ENCODE measurements at regions not wholly inside any gene's neighbourhood (a gene's known extent, or its start where the extent isn't known, plus 50 kb on each side); places are given as distances from the start of the nearest gene placed in this dataset.

DNA sequence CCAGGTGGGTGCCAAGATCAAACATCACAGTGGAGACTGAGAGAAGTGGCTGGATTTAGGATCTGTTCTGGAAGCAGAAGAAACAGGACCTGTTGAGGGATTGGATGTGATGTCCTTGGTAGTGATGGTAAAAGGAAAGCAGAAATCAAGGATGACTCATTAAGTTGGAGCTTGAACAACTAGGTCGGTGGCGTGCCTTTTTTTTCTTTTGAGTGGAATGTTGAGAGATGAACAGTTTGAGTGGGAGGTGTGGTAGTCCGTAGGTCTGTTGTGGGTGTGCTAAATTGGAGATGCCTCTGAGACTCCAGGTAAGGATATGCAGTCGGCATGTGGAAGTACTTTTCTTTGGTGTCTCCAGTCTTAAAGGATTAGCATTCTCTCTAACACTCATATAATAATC is 92.1 kb upstream of the IL12B start:
- no peak for DNase-seq (ENCODE audit: low read depth in 2 of 2)

DNA sequence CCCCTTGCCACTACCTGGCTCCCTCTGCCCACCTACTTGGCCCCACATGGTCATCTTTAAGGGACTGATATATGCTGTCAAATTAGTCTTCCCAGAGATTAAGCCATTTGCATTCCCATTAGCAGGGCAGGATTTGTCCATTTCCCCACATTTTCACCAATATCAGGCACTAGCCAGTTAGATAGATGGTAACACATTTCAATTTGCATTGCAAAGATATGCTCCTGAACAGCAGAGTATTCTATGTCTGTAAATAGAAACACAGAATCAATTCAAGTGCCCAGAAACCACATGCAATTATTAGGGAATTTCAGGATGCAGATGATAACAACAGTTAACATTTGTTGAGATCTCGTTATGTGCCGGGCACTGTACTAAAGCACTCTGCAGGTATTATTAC is 92.6 kb upstream of the IL12B start:
- no peak for DNase-seq (ENCODE audit: low read depth in 2 of 2)

DNA sequence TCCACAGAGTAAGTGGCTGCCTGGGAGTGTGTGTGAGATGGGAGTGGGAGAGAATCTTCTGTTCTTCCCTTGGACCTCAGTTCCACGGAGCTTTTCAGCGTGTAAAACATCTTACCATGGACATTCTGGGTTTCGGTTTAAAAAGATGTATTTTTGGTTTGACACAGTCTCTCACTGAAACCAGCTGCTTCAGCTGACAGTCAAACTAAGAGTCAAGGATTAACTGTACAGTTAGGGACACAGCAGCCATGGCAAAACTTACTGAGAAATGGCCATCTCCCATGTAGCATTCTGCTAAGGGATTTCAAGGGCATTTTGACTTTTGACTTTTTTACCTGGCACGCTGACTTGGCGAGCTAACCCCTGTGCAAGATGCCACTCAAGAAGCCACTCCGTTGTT is 93.8 kb upstream of the IL12B start:
- DNase-seq (ENCODE audit: low read depth in 2 of 2) = no peak

GRCh38 chr5:159426694-159427093 is 96.4 kb upstream of the IL12B start:
- no peak for DNase-seq (ENCODE audit: low read depth in 2 of 2)

- DNase-seq (ENCODE audit: low read depth in 2 of 2) = no peak
Observed at GRCh38 chr5:159427180-159428012, 97.1 kb upstream of the IL12B start.

GRCh38 chr5:159430361-159431012 is 100.2 kb upstream of the IL12B start:
- DNase-seq (ENCODE audit: low read depth in 2 of 2) = no peak

DNA sequence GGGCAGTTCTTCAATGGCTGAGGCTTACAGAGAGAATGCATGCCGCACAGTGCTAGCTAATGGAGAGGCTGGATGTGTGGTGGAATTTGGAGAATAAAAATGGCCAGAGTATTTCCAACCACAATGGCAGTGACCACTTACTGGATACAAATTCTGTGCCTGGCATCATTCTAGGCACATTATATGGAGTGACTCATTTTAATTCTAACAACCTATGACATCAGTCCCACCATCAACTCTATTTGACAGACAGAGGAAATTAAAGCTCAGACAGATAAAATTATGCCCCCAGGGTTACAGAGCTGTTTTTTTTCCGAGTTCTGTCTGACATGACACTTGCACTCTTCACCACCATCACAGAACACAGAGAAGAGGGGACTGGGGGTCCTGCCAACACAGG is 105.6 kb upstream of the IL12B start:
- no peak for DNase-seq (ENCODE audit: low read depth in 2 of 2)

- DNase-seq (ENCODE audit: low read depth in 2 of 2) = no peak
Observed at GRCh38 chr5:159438092-159438491, 107.8 kb upstream of the IL12B start.

GRCh38 chr5:159439002-159439401 is 108.7 kb upstream of the IL12B start:
- DNase-seq (ENCODE audit: low read depth in 2 of 2) = no peak

DNA sequence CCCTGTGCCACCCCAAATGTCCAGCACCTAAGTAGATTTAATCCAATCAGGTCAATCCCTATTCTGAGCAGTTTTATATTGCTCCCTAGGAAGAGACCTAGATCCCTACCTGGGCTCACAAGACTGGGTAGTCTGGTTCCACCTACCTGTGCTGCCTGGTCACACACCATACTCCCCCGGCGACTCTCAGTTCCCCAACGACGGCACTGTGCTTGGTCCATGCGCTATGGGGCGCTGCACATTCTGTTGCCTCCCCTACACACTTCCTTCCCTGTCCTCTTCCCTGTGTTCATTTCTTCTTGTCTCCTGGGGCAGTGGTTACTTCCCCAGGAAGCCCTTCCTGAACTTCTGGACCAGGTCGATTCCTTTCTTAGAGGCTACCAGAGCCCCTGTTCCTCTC is 109.9 kb upstream of the IL12B start:
- no peak for DNase-seq (ENCODE audit: low read depth in 2 of 2)

DNA sequence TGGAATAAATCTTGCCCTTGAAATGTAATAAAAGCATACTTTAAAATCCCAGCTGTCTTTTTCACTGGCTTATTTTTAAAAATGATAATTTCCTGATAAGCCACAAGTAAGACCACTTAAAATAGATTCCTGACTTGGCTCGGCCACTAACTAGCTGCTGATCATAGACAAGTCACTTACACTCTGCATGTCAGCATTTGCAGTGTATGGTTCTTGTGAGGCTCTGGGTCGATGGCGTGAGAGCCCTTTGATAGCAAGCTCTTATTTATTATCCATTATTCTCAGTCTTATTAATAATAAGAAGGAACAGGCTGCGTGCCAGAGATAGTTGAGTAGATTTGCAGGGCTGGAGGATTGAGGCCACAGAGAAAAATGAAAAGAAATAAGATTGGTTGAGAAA is 110.7 kb upstream of the IL12B start:
- DNase-seq (ENCODE audit: low read depth in 2 of 2) = no peak

GRCh38 chr5:159441441-159441840 is 111.2 kb upstream of the IL12B start:
- DNase-seq (ENCODE audit: low read depth in 2 of 2) = no peak

GRCh38 chr5:159442206-159442850 is 112.0 kb upstream of the IL12B start:
- no peak for DNase-seq (ENCODE audit: low read depth in 2 of 2)

- DNase-seq (ENCODE audit: low read depth in 2 of 2) = no peak
Observed at GRCh38 chr5:159444441-159445082, 114.3 kb upstream of the IL12B start.

- DNase-seq (ENCODE audit: low read depth in 2 of 2) = no peak
Observed at GRCh38 chr5:159447116-159447515, 116.8 kb upstream of the IL12B start.

DNA sequence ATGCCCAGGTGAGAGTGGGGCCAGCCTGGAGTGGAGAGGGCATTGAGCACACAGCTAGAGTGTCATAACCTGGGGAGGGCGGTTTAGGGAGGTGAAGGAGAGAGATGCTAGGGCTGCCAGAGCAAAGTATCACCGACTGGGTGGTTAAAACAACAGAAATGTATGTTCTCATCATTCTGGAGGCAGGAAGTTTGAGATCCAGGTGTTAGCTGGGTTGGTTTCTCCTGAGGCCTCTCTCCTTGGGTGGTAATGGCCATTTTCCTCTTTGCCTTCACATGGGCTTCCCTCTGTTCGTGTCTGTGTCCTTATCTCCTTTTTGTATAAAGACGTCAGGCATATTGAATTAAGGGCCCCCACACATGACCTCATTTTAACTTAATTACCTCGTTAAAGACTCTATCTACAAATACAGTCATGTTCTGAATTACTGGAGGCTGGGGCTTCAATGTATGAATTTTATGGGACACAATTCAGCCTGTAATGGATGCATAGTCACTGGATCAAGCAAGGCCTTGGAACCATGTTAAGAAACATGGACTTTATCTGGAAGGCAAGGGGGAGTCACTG is 118.6 kb upstream of the IL12B start:
- DNase-seq (ENCODE audit: low read depth in 2 of 2) = no peak

DNA sequence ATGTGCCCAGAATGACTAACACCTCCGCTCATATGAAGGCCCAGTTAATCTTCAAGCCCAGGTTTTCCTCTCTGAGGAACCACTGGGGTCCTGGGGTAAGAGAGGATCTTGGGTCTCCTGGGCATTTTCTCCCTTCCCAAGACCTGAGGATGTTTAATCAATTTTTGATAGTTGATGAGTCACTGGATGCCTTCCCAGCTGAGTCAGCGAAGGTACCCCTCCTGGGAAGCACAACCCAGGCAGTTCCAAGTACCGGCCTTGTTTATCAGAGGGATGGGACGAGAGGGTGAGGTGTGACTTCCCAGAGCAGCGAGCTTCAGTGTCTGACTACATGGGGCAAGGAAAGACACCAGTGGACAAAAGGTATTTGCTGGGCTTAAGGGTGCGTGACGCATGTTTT is 119.6 kb upstream of the IL12B start:
- DNase-seq (ENCODE audit: low read depth in 2 of 2) = no peak

- no peak for DNase-seq (ENCODE audit: low read depth in 2 of 2)
Observed at GRCh38 chr5:159450417-159450816, 120.1 kb upstream of the IL12B start.

DNA sequence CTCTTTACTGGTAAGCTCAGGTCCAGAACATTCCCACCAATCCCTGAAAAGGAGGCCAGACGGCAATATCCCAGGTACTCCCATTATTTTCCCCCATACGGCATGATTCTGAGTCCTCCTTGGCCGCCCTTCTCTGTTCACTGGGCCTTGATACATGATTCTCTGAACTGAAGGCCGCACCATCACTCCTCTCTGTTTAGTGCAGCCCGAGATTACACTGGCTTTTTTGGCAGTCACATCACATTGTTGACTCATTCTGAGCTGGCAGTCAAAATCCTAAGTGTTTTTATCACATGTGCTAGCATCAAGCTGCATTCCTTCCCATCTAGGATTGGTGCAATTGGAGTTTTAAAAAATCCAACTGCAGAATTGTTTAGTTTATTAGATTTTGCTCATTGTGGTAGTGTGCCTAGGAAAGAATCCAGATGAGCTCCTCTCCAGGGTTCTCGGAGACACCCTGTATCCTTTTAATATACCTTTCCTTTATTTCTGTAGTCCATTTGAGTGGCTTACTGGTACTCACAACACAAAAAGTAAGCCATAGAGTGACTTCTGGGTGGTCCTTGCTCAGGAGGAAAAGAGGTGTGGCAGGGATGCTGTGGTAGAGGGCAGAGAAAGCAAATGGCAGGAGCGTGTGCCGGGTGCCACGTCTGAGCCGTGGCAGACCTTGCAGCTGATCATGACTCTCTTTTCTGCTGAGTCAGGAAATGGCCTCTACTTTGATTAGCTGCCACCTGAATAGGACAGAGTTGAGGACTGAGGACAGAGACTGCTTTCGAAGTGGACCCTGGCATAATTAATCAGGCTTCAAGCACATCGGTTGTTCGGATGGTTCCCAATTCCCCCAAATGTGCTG is 121.1 kb upstream of the IL12B start:
- DNase-seq (ENCODE audit: low read depth in 2 of 2) = no peak

- no peak for DNase-seq (ENCODE audit: low read depth in 2 of 2)
Observed at GRCh38 chr5:159452480-159453167, 122.3 kb upstream of the IL12B start.

- no peak for DNase-seq (ENCODE audit: low read depth in 2 of 2)
Observed at GRCh38 chr5:159453209-159453608, 122.9 kb upstream of the IL12B start.

Measured in stimulated activated CD4-positive, alpha-beta T cell treated with anti-CD3 and anti-CD28 coated beads, Interleukin-1b, Interleukin-23, amount 100 ng/mL, for 4 hours (primary cell).